ENCODE measurements at regions not wholly inside any gene's neighbourhood (a gene's known extent, or its start where the extent isn't known, plus 50 kb on each side); places are given as distances from the start of the nearest gene placed in this dataset.

GRCh38 chr5:159855476-159856191, 60.6 kb upstream of the ADRA1B start:
- DNase-seq: peak; percentile 35

GRCh38 chr5:159858871-159859270, 57.4 kb upstream of the ADRA1B start:
- no peak for DNase-seq

GRCh38 chr5:159861086-159861485, 55.2 kb upstream of the ADRA1B start:
- no peak for DNase-seq

- DNase-seq: peak; percentile 61
Measured at GRCh38 chr5:159864885-159865691, 51.2 kb upstream of the ADRA1B start.

GRCh38 chr5:159866093-159866492, 50.2 kb upstream of the ADRA1B start:
- DNase-seq: no peak

All from muscle of arm (tissue), 1 donor.